ENCODE measurements at regions not wholly inside any gene's neighbourhood (a gene's known extent, or its start where the extent isn't known, plus 50 kb on each side); places are given as distances from the start of the nearest gene placed in this dataset.
"Not testable (repeated sequence)": the region's sequence is repeated elsewhere in the genome, so short reads cannot be mapped to it uniquely, and the experiment has no call there.

- not testable (repeated sequence) for H3K27ac ChIP-seq (ENCODE audit: low read depth, low read length, severe bottlenecking)
- 94 to 96% methylated on average over 78 to 94 of the region's 97 CpGs for WGBS, 2 experiments (ENCODE audit: insufficient coverage in 2 of 2)
Observed at GRCh38 chr13:112163691-112164660, 97.0 kb downstream of the SOX1 start.

DNA sequence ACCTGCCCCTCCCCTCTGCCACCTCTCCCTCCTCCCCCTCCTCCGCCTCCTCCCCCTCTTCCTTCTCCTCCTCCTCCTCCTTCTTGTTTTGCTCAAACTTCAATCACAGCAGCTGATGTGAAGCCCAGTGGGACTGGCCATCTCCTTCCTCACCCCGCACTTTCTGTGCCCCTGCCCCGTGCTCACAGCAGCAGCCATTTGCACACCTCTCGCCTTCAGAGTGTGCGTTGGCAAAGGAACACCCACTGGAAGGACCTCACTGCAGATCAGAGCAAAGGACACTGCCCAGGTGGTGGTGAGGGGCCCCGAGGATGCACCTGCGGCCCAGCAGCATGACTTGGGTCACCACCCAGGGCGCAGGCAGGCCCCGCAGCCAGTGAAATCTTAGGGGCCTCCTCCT, 98.8 kb downstream of the SOX1 start:
- Histone ChIP-seq H3K27ac (ENCODE audit: low read depth, low read length, severe bottlenecking) (no peak overlapping the region), H3K9me3 (ENCODE audit: control insufficient read depth, low read length) (no peaks in the 10 kb centered on the region)
- WGBS, 2 experiments (ENCODE audit: insufficient coverage in 2 of 2) = 67 to 73% methylated on average over 7 to 8 of the region's 9 CpGs

More at GRCh38 chr13:112163691-112164660, 97.0 kb downstream of the SOX1 start:
- H3K36me3 ChIP-seq (ENCODE audit: control insufficient read depth, insufficient read depth, low read length); H3K4me3 ChIP-seq (ENCODE audit: extremely low read depth, insufficient read depth, low read length, poor library complexity, severe bottlenecking); H3K9me3 ChIP-seq (ENCODE audit: control insufficient read depth, low read length); H3K4me1 ChIP-seq (ENCODE audit: control insufficient read depth, insufficient read depth, low read length, poor library complexity, severe bottlenecking): not testable (repeated sequence)

GRCh38 chr13:112168761-112169160, 101.8 kb downstream of the SOX1 start:
- Histone ChIP-seq H3K9me3 (ENCODE audit: control insufficient read depth, low read length) (no peaks in the 10 kb centered on the region), H3K4me3 (ENCODE audit: extremely low read depth, insufficient read depth, low read length, poor library complexity, severe bottlenecking) (no peak overlapping the region), H3K4me1 (ENCODE audit: control insufficient read depth, insufficient read depth, low read length, poor library complexity, severe bottlenecking) (no peaks in the 10 kb centered on the region), H3K36me3 (ENCODE audit: control insufficient read depth, insufficient read depth, low read length) (no peaks in the 10 kb centered on the region), H3K27ac (ENCODE audit: low read depth, low read length, severe bottlenecking) (no peak overlapping the region)
- WGBS, 2 experiments (ENCODE audit: insufficient coverage in 2 of 2) = 71 to 76% methylated on average over 8 to 10 of the region's 11 CpGs

More for the DNA sequence above, 98.8 kb downstream of the SOX1 start:
- no peaks in the 10 kb centered on the region for H3K36me3 ChIP-seq (ENCODE audit: control insufficient read depth, insufficient read depth, low read length)
- H3K4me3 ChIP-seq (ENCODE audit: extremely low read depth, insufficient read depth, low read length, poor library complexity, severe bottlenecking) = no peak overlapping the region
- H3K4me1 ChIP-seq (ENCODE audit: control insufficient read depth, insufficient read depth, low read length, poor library complexity, severe bottlenecking) = peaks cover 5% of the 10 kb centered on the region

- WGBS, 2 experiments (ENCODE audit: insufficient coverage in 2 of 2) = 85 to 91% methylated on average over 13 to 15 of the region's 17 CpGs
- no peaks in the 10 kb centered on the region for H3K9me3 ChIP-seq (ENCODE audit: control insufficient read depth, low read length)
- no peak overlapping the region for H3K27ac ChIP-seq (ENCODE audit: low read depth, low read length, severe bottlenecking)
- H3K36me3 ChIP-seq (ENCODE audit: control insufficient read depth, insufficient read depth, low read length) = no peaks in the 10 kb centered on the region
- no peaks in the 10 kb centered on the region for H3K4me1 ChIP-seq (ENCODE audit: control insufficient read depth, insufficient read depth, low read length, poor library complexity, severe bottlenecking)
- no peak overlapping the region for H3K4me3 ChIP-seq (ENCODE audit: extremely low read depth, insufficient read depth, low read length, poor library complexity, severe bottlenecking)
Observed at GRCh38 chr13:112169941-112170822, 103.2 kb downstream of the SOX1 start.

- no peak overlapping the region for H3K4me3 ChIP-seq (ENCODE audit: extremely low read depth, insufficient read depth, low read length, poor library complexity, severe bottlenecking)
- H3K27ac ChIP-seq (ENCODE audit: low read depth, low read length, severe bottlenecking) = no peak overlapping the region
- no peaks in the 10 kb centered on the region for H3K9me3 ChIP-seq (ENCODE audit: control insufficient read depth, low read length)
- no peaks in the 10 kb centered on the region for H3K4me1 ChIP-seq (ENCODE audit: control insufficient read depth, insufficient read depth, low read length, poor library complexity, severe bottlenecking)
- H3K36me3 ChIP-seq (ENCODE audit: control insufficient read depth, insufficient read depth, low read length) = no peaks in the 10 kb centered on the region
- 90 to 95% methylated on average over 14 of the region's 15 CpGs for WGBS, 2 experiments (ENCODE audit: insufficient coverage in 2 of 2)
Observed at GRCh38 chr13:112170823-112171569, 104.0 kb downstream of the SOX1 start.

GRCh38 chr13:112171570-112171965, 104.6 kb downstream of the SOX1 start:
- no peaks in the 10 kb centered on the region for H3K36me3 ChIP-seq (ENCODE audit: control insufficient read depth, insufficient read depth, low read length)
- H3K4me3 ChIP-seq (ENCODE audit: extremely low read depth, insufficient read depth, low read length, poor library complexity, severe bottlenecking) = no peak overlapping the region
- H3K4me1 ChIP-seq (ENCODE audit: control insufficient read depth, insufficient read depth, low read length, poor library complexity, severe bottlenecking) = no peaks in the 10 kb centered on the region
- WGBS, 2 experiments (ENCODE audit: insufficient coverage in 2 of 2) = 92 to 93% methylated on average over 13 of the region's 13 CpGs
- no peaks in the 10 kb centered on the region for H3K9me3 ChIP-seq (ENCODE audit: control insufficient read depth, low read length)
- no peak overlapping the region for H3K27ac ChIP-seq (ENCODE audit: low read depth, low read length, severe bottlenecking)

DNA sequence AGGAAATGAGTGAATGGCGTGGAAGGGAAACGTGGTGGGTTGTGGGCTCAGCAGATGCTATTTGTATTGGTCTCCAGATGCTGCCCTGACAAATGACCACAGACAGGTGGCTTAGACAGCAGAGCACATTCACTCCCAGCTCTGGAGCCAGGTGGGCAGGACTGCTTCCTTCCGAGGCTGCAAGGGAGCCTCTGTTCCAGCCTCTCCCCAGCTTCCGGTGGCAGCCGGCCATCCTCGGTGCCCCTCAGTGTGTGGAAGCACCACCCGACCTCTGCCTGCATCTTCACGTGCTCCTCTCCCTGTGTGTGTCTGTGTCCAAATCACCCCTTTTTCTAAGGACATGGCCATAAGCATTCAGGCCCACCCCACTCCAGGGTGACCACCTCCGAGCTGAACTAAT, 105.1 kb downstream of the SOX1 start:
- Histone ChIP-seq H3K4me1 (ENCODE audit: control insufficient read depth, insufficient read depth, low read length, poor library complexity, severe bottlenecking) (no peaks in the 10 kb centered on the region), H3K27ac (ENCODE audit: low read depth, low read length, severe bottlenecking) (no peak overlapping the region), H3K36me3 (ENCODE audit: control insufficient read depth, insufficient read depth, low read length) (no peaks in the 10 kb centered on the region), H3K4me3 (ENCODE audit: extremely low read depth, insufficient read depth, low read length, poor library complexity, severe bottlenecking) (no peak overlapping the region), H3K9me3 (ENCODE audit: control insufficient read depth, low read length) (no peaks in the 10 kb centered on the region)
- 77 to 83% methylated on average over 7 to 8 of the region's 9 CpGs for WGBS, 2 experiments (ENCODE audit: insufficient coverage in 2 of 2)

DNA sequence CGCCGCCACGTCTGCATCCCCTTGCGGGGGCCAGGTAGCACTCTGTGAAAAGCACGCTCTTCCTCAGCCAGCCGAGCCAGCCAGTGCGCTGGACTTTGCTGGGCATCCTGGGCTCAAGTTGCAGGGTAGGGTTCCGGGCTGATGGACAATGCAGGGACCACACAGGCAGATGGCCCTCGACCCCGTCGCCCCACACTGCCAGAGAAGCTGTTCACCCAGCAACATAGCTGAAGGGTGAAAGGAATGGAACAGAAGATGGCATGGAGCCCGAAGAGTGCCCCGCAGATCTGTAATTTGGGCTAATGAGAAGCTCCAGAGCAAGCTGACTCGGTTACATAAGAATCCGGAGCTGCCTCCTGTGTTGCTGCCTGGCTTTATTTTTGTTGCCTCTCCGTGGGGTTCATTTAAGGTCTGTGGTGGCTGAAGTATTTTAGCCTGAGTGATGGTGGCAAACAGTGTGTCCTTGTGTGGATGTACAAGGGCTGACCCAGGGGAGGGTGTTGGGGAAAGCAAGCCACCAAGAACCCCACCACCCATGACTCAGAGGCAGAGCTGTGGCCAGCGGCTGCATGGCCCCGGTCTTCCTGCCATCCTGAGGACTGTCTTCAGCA, 105.8 kb downstream of the SOX1 start:
- Histone ChIP-seq H3K27ac (ENCODE audit: low read depth, low read length, severe bottlenecking) (no peak overlapping the region), H3K4me1 (ENCODE audit: control insufficient read depth, insufficient read depth, low read length, poor library complexity, severe bottlenecking) (no peaks in the 10 kb centered on the region), H3K4me3 (ENCODE audit: extremely low read depth, insufficient read depth, low read length, poor library complexity, severe bottlenecking) (no peak overlapping the region), H3K36me3 (ENCODE audit: control insufficient read depth, insufficient read depth, low read length) (no peaks in the 10 kb centered on the region), H3K9me3 (ENCODE audit: control insufficient read depth, low read length) (no peaks in the 10 kb centered on the region)
- WGBS, 2 experiments (ENCODE audit: insufficient coverage in 2 of 2) = 77 to 84% methylated on average over 15 to 18 of the region's 18 CpGs

- no peaks in the 10 kb centered on the region for H3K4me1 ChIP-seq (ENCODE audit: control insufficient read depth, insufficient read depth, low read length, poor library complexity, severe bottlenecking)
- 95% methylated on average over 6 to 7 of the region's 7 CpGs for WGBS, 2 experiments (ENCODE audit: insufficient coverage in 2 of 2)
- no peaks in the 10 kb centered on the region for H3K36me3 ChIP-seq (ENCODE audit: control insufficient read depth, insufficient read depth, low read length)
- H3K9me3 ChIP-seq (ENCODE audit: control insufficient read depth, low read length) = no peaks in the 10 kb centered on the region
- no peak overlapping the region for H3K27ac ChIP-seq (ENCODE audit: low read depth, low read length, severe bottlenecking)
- no peak overlapping the region for H3K4me3 ChIP-seq (ENCODE audit: extremely low read depth, insufficient read depth, low read length, poor library complexity, severe bottlenecking)
Observed at GRCh38 chr13:112174476-112175110, 107.6 kb downstream of the SOX1 start.

Measured in mesodermal cell (in vitro differentiated cells).